ENCODE measurements at regions not wholly inside any gene's neighbourhood (a gene's known extent, or its start where the extent isn't known, plus 50 kb on each side); places are given as distances from the start of the nearest gene placed in this dataset.

DNA sequence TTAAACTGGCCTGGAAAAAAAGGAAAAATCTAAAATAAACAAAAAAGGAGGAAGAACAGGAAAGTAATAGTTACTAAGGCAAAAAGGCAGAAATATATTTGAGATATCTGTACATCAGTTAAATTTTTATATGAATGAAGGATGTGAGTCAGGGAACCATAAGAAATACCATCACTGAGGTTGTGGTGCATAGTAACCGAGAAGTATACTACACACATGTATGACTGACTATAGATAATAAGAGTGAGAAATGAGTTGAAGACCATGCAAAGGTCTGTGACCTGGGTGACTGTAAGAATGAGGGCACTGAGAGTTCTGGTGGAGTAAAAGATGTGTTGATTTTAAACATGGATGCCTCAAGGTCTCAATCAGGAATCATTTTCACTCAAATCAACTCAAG lies 220.6 kb upstream of the FAM241A start:
- Histone ChIP-seq H3K27me3 (no peaks in the 10 kb centered on the region), H3K9me3 (no peaks in the 10 kb centered on the region), H3K4me3 (no peak overlapping the region), H3K4me1 (no peaks in the 10 kb centered on the region), H3K36me3 (no peaks in the 10 kb centered on the region), H3K27ac (no peak overlapping the region)
- DNase-seq (ENCODE audit: low spot score in 2 of 2) = no peak
- TF ChIP-seq EP300 (IDR thresholded peaks at IDR 0.05) (no peak), POLR2A (IDR thresholded peaks at IDR 0.05) (no peak), POLR2AphosphoS5 (IDR thresholded peaks at IDR 0.05) (no peak)
- TF ChIP-seq, protein P1, sequence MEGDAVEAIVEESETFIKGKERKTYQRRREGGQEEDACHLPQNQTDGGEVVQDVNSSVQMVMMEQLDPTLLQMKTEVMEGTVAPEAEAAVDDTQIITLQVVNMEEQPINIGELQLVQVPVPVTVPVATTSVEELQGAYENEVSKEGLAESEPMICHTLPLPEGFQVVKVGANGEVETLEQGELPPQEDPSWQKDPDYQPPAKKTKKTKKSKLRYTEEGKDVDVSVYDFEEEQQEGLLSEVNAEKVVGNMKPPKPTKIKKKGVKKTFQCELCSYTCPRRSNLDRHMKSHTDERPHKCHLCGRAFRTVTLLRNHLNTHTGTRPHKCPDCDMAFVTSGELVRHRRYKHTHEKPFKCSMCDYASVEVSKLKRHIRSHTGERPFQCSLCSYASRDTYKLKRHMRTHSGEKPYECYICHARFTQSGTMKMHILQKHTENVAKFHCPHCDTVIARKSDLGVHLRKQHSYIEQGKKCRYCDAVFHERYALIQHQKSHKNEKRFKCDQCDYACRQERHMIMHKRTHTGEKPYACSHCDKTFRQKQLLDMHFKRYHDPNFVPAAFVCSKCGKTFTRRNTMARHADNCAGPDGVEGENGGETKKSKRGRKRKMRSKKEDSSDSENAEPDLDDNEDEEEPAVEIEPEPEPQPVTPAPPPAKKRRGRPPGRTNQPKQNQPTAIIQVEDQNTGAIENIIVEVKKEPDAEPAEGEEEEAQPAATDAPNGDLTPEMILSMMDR (IDR thresholded peaks at IDR 0.05) = no peak
- WGBS = 84% methylated on average over 1 of the region's 1 CpG

DNA sequence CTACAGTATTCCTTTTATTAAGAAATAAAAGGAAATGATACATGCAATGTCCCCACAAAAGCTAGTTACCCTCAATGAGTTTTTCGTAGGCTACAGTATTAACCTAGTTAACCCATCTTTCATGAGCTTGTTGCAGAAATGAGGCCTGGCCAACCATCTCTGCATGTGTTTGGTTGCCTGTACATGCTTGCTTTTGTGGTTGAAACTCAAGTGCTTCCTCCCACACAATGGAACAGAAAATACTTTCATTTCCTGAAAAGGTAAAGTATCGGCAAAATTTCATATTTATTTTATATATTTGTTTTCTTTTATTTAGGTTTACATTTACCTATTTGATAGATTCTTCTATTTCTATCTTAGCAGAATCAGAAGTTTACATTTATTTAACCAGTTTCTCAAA lies 214.6 kb upstream of the FAM241A start:
- Histone ChIP-seq H3K9me3 (no peaks in the 10 kb centered on the region), H3K4me1 (no peaks in the 10 kb centered on the region), H3K27ac (no peak overlapping the region), H3K27me3 (no peaks in the 10 kb centered on the region), H3K4me3 (no peak overlapping the region), H3K36me3 (no peaks in the 10 kb centered on the region)
- TF ChIP-seq POLR2AphosphoS5 (IDR thresholded peaks at IDR 0.05) = no peak
- no peak for TF ChIP-seq POLR2A (IDR thresholded peaks at IDR 0.05)
- TF ChIP-seq, protein P1 (IDR thresholded peaks at IDR 0.05) = no peak
- TF ChIP-seq EP300 (IDR thresholded peaks at IDR 0.05) = no peak
- 66% methylated on average over 2 of the region's 2 CpGs for WGBS
- DNase-seq (ENCODE audit: low spot score in 2 of 2) = no peak

DNA sequence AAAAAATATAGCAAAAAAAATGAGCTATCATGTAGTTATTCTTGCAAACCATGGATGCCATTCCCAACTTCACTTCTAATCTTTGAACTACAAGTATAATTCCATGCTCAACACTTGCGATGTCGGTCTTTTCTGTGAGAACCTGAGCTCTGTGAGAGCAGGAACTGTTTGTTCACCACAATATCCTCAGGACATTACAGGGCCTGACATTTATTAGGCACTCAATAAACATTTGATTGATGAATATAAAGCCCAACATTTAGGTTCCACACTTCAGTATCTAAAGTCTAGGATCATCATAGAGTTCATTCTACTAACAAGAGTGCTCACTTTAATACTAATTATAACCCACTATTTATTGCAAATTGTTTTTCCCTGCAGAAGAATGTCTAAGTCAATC lies 211.6 kb upstream of the FAM241A start:
- Histone ChIP-seq H3K27me3 (no peaks in the 10 kb centered on the region), H3K27ac (no peak overlapping the region), H3K36me3 (no peaks in the 10 kb centered on the region), H3K4me3 (no peak overlapping the region), H3K4me1 (no peaks in the 10 kb centered on the region), H3K9me3 (no peaks in the 10 kb centered on the region)
- no peak for DNase-seq (ENCODE audit: low spot score in 2 of 2)
- WGBS = 57% methylated on average over 2 of the region's 2 CpGs
- no peak for TF ChIP-seq EP300 (IDR thresholded peaks at IDR 0.05)
- TF ChIP-seq POLR2A (IDR thresholded peaks at IDR 0.05) = no peak
- TF ChIP-seq, protein P1 (IDR thresholded peaks at IDR 0.05) = no peak
- no peak for TF ChIP-seq POLR2AphosphoS5 (IDR thresholded peaks at IDR 0.05)

DNA sequence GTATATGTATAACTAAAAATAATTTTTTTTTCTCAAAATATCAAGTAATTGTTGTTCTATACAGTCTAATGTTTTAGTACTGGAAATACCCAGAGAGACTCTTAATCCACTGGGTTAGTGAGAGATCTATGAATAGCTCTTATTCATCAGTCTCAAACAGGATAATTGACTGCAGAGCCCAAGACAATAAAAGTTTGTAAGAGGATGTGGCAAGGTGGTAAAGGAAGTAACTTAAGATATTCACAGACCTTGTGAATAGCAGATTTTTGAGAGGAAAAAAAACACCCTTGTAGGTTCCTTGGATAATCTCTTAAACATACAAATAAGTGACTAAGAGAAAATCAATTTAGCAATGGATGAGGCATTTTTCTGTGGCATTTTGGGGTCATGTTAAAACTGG lies 210.9 kb upstream of the FAM241A start:
- Histone ChIP-seq H3K27me3 (no peaks in the 10 kb centered on the region), H3K4me3 (no peak overlapping the region), H3K4me1 (no peaks in the 10 kb centered on the region), H3K9me3 (no peaks in the 10 kb centered on the region), H3K27ac (no peak overlapping the region), H3K36me3 (no peaks in the 10 kb centered on the region)
- TF ChIP-seq POLR2AphosphoS5 (IDR thresholded peaks at IDR 0.05) = no peak
- TF ChIP-seq EP300 (IDR thresholded peaks at IDR 0.05) = no peak
- TF ChIP-seq POLR2A (IDR thresholded peaks at IDR 0.05) = no peak
- TF ChIP-seq, protein P1 (IDR thresholded peaks at IDR 0.05) = no peak
- DNase-seq (ENCODE audit: low spot score in 2 of 2) = no peak

DNA sequence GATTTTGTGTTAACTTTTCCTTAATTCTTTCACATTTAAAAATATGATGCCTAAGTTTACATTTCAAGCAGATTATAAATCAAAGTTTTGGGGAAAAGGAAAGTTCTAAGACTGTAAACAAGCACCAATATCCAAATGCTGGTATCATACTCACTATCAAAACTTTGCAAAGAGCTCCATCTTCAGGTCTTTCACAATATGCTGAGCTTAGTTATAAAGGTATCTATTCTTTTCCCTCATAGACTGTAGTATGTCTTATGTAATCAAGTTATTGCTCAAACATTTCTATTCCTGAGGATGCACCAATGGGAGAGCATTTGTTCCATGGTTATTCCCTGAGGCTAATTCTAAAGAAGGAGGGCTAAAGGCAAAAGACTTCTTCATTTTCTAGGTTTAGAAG lies 207.9 kb upstream of the FAM241A start:
- no peaks in the 10 kb centered on the region for H3K4me1 ChIP-seq
- no peaks in the 10 kb centered on the region for H3K27me3 ChIP-seq
- TF ChIP-seq POLR2AphosphoS5 (IDR thresholded peaks at IDR 0.05) (no peak), EP300 (IDR thresholded peaks at IDR 0.05) (no peak)
- H3K9me3 ChIP-seq = no peaks in the 10 kb centered on the region
- H3K4me3 ChIP-seq = no peak overlapping the region
- DNase-seq (ENCODE audit: low spot score in 2 of 2) = no peak
- no peaks in the 10 kb centered on the region for H3K36me3 ChIP-seq
- H3K27ac ChIP-seq = no peak overlapping the region

DNA sequence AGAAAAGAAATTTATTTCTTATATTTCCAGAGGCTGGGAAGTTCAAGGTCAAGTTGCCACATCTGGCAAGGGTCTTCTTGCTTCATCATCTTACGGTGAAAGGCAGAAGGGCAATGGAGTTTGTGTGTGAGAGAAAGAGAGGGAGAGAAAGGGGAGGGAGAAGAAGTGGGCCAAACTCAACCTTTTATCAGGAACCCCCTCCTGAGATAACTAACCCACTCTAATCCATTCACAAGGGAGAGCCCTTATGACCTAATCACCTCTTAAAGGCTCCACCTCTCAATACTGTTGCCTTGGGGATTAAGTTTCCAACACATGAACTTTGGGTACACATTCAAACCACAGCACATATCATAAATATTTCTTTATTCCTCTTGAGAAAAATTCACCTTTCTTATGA lies 203.3 kb upstream of the FAM241A start:
- no peak for DNase-seq (ENCODE audit: low spot score in 2 of 2)
- Histone ChIP-seq H3K27ac (no peak overlapping the region), H3K4me1 (no peaks in the 10 kb centered on the region), H3K27me3 (no peaks in the 10 kb centered on the region), H3K4me3 (no peak overlapping the region), H3K36me3 (no peaks in the 10 kb centered on the region), H3K9me3 (no peaks in the 10 kb centered on the region)
- WGBS = 97% methylated on average over 1 of the region's 1 CpG
- TF ChIP-seq POLR2AphosphoS5 (IDR thresholded peaks at IDR 0.05) (no peak), EP300 (IDR thresholded peaks at IDR 0.05) (no peak), POLR2A (IDR thresholded peaks at IDR 0.05) (no peak)
- TF ChIP-seq, protein P1 (IDR thresholded peaks at IDR 0.05) = no peak

Measured in suprapubic skin (tissue), 4 donors.